ENCODE measurements at regions not wholly inside any gene's neighbourhood (a gene's known extent, or its start where the extent isn't known, plus 50 kb on each side); places are given as distances from the start of the nearest gene placed in this dataset.

- intact Hi-C loops (cut with DNase I) = no loop called here
- 80 to 85% (median 83%) methylated on average over 1 of the region's 1 CpG for WGBS, 3 donors
These were observed 196.1 kb upstream of the ZNF717 start for GRCh38 chr3:75981401-75981800.

GRCh38 chr3:75982151-75982550 lies 196.8 kb upstream of the ZNF717 start:
- H3K9me3 ChIP-seq = no peaks in the 10 kb centered on the region
- intact Hi-C loops (cut with DNase I) = no loop called here
- no peaks in the 10 kb centered on the region for H3K36me3 ChIP-seq
- no peak for DNase-seq
- no peaks in the 10 kb centered on the region for H3K4me1 ChIP-seq (ENCODE audit: insufficient read depth)
- no peaks in the 10 kb centered on the region for H3K27me3 ChIP-seq
- H3K27ac ChIP-seq = no peak overlapping the region
- no peak for TF ChIP-seq CTCF (IDR thresholded peaks at IDR 0.05)
- TF ChIP-seq EP300 (IDR thresholded peaks at IDR 0.05) = no peak
- no peak for TF ChIP-seq POLR2A (IDR thresholded peaks at IDR 0.05)
- no peak overlapping the region for H3K4me3 ChIP-seq
- 89 to 94% (median 94%) methylated on average over 3 of the region's 3 CpGs for WGBS, 3 donors

More at GRCh38 chr3:75981401-75981800, 196.1 kb upstream of the ZNF717 start:
- DNase-seq = no peak
- Histone ChIP-seq H3K36me3 (no peaks in the 10 kb centered on the region), H3K4me1 (ENCODE audit: insufficient read depth) (no peaks in the 10 kb centered on the region), H3K27ac (no peak overlapping the region), H3K9me3 (no peaks in the 10 kb centered on the region), H3K27me3 (no peaks in the 10 kb centered on the region), H3K4me3 (no peak overlapping the region)
- TF ChIP-seq POLR2A (IDR thresholded peaks at IDR 0.05) (no peak), EP300 (IDR thresholded peaks at IDR 0.05) (no peak), CTCF (IDR thresholded peaks at IDR 0.05) (no peak)

GRCh38 chr3:75983111-75983510 lies 197.8 kb upstream of the ZNF717 start:
- no peak for DNase-seq
- Histone ChIP-seq H3K27ac (no peak overlapping the region), H3K4me3 (no peak overlapping the region), H3K9me3 (no peaks in the 10 kb centered on the region), H3K36me3 (no peaks in the 10 kb centered on the region), H3K4me1 (ENCODE audit: insufficient read depth) (no peaks in the 10 kb centered on the region), H3K27me3 (no peaks in the 10 kb centered on the region)
- 10 to 26% (median 12%) methylated on average over 2 of the region's 2 CpGs for WGBS, 3 donors
- intact Hi-C loops (cut with DNase I) = no loop called here
- TF ChIP-seq EP300 (IDR thresholded peaks at IDR 0.05) = no peak
- TF ChIP-seq CTCF (IDR thresholded peaks at IDR 0.05) = no peak
- TF ChIP-seq POLR2A (IDR thresholded peaks at IDR 0.05) = no peak

GRCh38 chr3:75983609-75984290 lies 198.4 kb upstream of the ZNF717 start:
- DNase-seq = no peak
- intact Hi-C loops (cut with DNase I) = no loop called here
- Histone ChIP-seq H3K27me3 (no peaks in the 10 kb centered on the region), H3K9me3 (no peaks in the 10 kb centered on the region), H3K4me1 (ENCODE audit: insufficient read depth) (no peaks in the 10 kb centered on the region), H3K4me3 (no peak overlapping the region), H3K27ac (no peak overlapping the region), H3K36me3 (no peaks in the 10 kb centered on the region)
- TF ChIP-seq CTCF (IDR thresholded peaks at IDR 0.05) (no peak), EP300 (IDR thresholded peaks at IDR 0.05) (no peak), POLR2A (IDR thresholded peaks at IDR 0.05) (no peak)
- 7 to 36% (median 13%) methylated on average over 3 of the region's 3 CpGs for WGBS, 3 donors

Data from ovary (tissue), 7 donors.